SKM-1 treated with dmso at 0.1 percent for 144 hours (cell line): ENCODE measurements at regions not wholly inside any gene's neighbourhood (a gene's known extent, or its start where the extent isn't known, plus 50 kb on each side); places are given as distances from the start of the nearest gene placed in this dataset.

Source experiments
- DNase-seq: peaks from one replicate; lab custom pipeline; 2025; ENCODE audit not compliant: unreplicated experiment; lab: John Stamatoyannopoulos, UW

GRCh38 chr5:74357827-74358226, 282.7 kb downstream of the ENC1 start:
- DNase-seq: no peak

GRCh38 chr5:74356009-74356695, 284.4 kb downstream of the ENC1 start:
- DNase-seq: no peak

GRCh38 chr5:74355041-74355824, 285.3 kb downstream of the ENC1 start:
- no peak for DNase-seq

- no peak for DNase-seq
These were observed 288.3 kb downstream of the ENC1 start for GRCh38 chr5:74352256-74352655.

GRCh38 chr5:74342948-74343682, 297.4 kb downstream of the ENC1 start:
- DNase-seq: no peak

- no peak for DNase-seq
These were observed 298.3 kb downstream of the ENC1 start for GRCh38 chr5:74342182-74342581.

- no peak for DNase-seq
These were observed 299.3 kb downstream of the ENC1 start for GRCh38 chr5:74341221-74341620.

GRCh38 chr5:74340476-74340875, 300.1 kb downstream of the ENC1 start:
- DNase-seq: no peak

GRCh38 chr5:74337984-74338310, 302.6 kb downstream of the ENC1 start:
- no peak for DNase-seq

GRCh38 chr5:74337254-74337983, 303.1 kb downstream of the ENC1 start:
- DNase-seq: no peak

- DNase-seq: no peak
These were observed 304.2 kb downstream of the ENC1 start for GRCh38 chr5:74336297-74336696.

- no peak for DNase-seq
These were observed 305.7 kb downstream of the ENC1 start for GRCh38 chr5:74334762-74335384.

- no peak for DNase-seq
These were observed 306.3 kb downstream of the ENC1 start for GRCh38 chr5:74334062-74334761.

GRCh38 chr5:74333430-74333829, 307.1 kb downstream of the ENC1 start:
- DNase-seq: no peak

GRCh38 chr5:74332682-74333081, 307.8 kb downstream of the ENC1 start:
- no peak for DNase-seq

- DNase-seq: no peak
These were observed 308.5 kb downstream of the ENC1 start for GRCh38 chr5:74332006-74332405.

GRCh38 chr5:74328221-74328630, 312.3 kb downstream of the ENC1 start:
- no peak for DNase-seq

GRCh38 chr5:74327339-74327685, 313.2 kb downstream of the ENC1 start:
- no peak for DNase-seq

- peak; percentile 5 for DNase-seq
These were observed 313.8 kb downstream of the ENC1 start for GRCh38 chr5:74326571-74327338.

GRCh38 chr5:74325866-74326265, 314.7 kb downstream of the ENC1 start:
- DNase-seq: no peak
